ENCODE measurements at regions not wholly inside any gene's neighbourhood (a gene's known extent, or its start where the extent isn't known, plus 50 kb on each side); places are given as distances from the start of the nearest gene placed in this dataset.

DNA sequence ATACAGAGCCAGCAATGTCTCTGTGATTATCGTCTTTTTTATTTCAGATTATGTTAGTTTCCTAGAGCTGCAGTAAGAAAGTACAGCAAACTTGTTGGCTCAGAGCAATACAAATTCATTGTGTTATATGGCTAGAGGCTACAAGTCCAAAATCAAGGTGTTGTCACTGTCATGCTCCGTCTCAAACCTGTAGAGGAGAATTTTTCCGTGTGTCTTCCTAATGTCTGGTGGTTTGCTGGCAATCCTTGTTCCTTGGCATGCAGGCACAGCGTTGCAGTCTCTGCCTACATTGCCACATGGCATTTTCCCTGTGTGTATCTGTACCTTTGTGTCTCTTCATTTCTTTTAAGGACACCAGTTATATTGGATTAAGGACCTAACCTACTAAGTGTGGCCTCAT is 244.4 kb downstream of the LRRIQ3 start:
- H3K9me3 Mint-ChIP-seq: peaks cover 2% of the 10 kb centered on the region
- H3K27me3 Mint-ChIP-seq: no peaks in the 10 kb centered on the region
- no peak for DNase-seq
- H3K36me3 Mint-ChIP-seq: no peaks in the 10 kb centered on the region
- H3K27ac Mint-ChIP-seq: no peak overlapping the region
- H3K4me3 Mint-ChIP-seq: no peak overlapping the region
- H3K4me1 Mint-ChIP-seq: no peaks in the 10 kb centered on the region
- CTCF ChIA-PET: no interaction called here

DNA sequence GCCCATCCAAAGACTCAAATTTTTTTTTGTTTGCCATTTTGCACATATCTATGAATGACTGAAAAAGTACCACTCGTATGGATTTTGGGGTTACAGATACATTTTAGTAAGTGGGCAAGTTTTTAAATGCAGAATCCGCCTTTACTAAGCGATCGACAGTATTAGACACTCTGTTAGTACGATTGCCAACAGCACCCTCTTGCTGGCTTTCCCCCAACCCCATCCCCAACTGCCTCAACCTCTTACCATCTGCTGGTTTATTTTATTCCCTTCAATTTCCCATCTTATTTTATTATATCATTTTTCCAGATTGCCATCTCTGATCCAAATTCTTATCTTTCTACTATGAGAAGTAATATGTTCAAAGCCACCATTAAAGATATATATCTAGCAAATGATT is 244.8 kb downstream of the LRRIQ3 start:
- CTCF ChIA-PET: no interaction called here
- no peak overlapping the region for H3K27ac Mint-ChIP-seq
- H3K4me3 Mint-ChIP-seq: no peak overlapping the region
- no peaks in the 10 kb centered on the region for H3K27me3 Mint-ChIP-seq
- no peaks in the 10 kb centered on the region for H3K4me1 Mint-ChIP-seq
- peaks cover 2% of the 10 kb centered on the region for H3K9me3 Mint-ChIP-seq
- DNase-seq: no peak
- H3K36me3 Mint-ChIP-seq: no peaks in the 10 kb centered on the region

DNA sequence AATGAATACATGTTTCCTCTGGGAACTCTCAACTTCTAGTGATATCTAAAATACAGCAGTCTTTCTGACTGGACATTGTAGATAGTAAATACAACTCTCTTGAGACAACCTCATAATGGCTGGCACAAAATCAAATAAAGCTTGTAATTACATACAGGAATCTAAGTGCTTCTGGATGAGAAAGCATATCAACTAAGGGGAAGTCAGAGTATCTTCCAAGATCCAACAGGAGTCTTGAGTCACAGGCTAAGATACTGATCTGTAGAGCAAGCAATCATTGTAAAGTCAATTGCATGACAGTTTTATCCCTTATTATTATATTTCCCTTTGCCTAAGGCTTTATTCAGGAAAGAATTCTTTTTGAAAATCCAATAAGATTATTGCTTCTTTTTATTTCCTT is 249.9 kb downstream of the LRRIQ3 start:
- Mint-ChIP-seq H3K27me3 (no peaks in the 10 kb centered on the region), H3K27ac (no peak overlapping the region), H3K4me3 (no peak overlapping the region), H3K9me3 (no peaks in the 10 kb centered on the region), H3K36me3 (no peaks in the 10 kb centered on the region), H3K4me1 (no peaks in the 10 kb centered on the region)
- DNase-seq: no peak
- CTCF ChIA-PET: interaction anchor here (0.8 kb wide), 1 partner anchor 760 kb away, joined by 3 read pairs; no protein-coding TSS in a partner anchor

DNA sequence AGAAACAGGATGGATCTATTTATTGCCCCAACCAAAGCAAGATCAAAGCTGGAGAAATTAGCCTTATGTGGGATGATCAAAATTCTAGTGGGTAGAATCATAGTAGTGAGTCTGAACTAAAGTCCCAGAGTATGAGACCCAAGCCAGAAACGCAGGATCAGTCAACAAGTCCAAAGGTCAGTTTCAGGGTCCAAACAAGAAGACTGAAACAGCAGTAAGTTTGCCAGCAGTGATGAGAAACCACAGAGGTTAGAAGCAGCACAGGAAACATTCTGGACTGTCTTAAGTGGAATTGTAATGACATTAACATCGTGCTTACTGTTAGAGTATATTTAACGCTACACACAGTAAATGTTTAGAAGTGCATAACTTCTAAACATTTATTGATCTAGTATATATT is 251.0 kb downstream of the LRRIQ3 start:
- H3K27ac Mint-ChIP-seq: no peak overlapping the region
- CTCF ChIA-PET: no interaction called here
- H3K27me3 Mint-ChIP-seq: no peaks in the 10 kb centered on the region
- H3K4me1 Mint-ChIP-seq: no peaks in the 10 kb centered on the region
- no peaks in the 10 kb centered on the region for H3K9me3 Mint-ChIP-seq
- H3K36me3 Mint-ChIP-seq: no peaks in the 10 kb centered on the region
- no peak overlapping the region for H3K4me3 Mint-ChIP-seq
- DNase-seq: no peak

DNA sequence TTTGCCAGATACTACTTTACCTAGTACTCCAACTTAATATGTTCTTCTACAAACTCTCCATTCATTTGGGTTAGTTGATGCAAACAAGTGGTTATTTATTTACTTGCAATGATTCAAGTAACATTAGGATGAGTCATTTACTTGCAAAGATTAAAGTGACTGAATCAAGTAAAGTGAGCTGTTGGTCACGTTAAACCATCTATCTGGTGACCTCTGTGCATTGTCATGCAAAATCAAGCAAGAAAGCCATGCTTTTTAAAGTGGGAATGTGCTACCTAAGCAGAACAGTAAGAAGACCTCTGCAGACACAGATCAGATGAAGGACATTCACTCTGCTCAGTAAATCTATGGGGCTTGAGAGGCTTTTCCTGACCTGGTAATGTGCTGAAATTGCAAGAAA is 254.7 kb downstream of the LRRIQ3 start:
- H3K36me3 Mint-ChIP-seq: no peaks in the 10 kb centered on the region
- no peaks in the 10 kb centered on the region for H3K9me3 Mint-ChIP-seq
- H3K27me3 Mint-ChIP-seq: no peaks in the 10 kb centered on the region
- no peak for DNase-seq
- CTCF ChIA-PET: no interaction called here
- H3K4me3 Mint-ChIP-seq: no peak overlapping the region
- no peak overlapping the region for H3K27ac Mint-ChIP-seq
- H3K4me1 Mint-ChIP-seq: no peaks in the 10 kb centered on the region

DNA sequence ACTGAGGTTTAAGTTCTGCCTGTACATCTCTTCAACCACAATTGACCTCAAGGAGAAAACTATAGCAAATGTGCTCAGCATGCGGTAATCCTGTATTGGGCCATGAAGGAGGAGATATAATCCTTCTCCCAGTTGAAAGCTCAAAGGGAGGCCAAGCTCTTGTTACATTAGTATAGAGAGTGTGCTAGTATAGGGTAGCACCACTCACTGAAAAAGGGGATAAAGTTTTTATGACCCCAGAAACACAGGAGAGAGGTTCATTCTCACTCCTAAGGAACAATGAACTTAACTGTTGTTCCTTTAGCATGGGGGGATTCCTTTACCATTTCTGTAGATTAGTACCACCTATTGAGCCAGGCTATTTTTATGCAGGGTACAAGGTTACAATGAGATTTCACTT is 267.7 kb downstream of the LRRIQ3 start:
- no peaks in the 10 kb centered on the region for H3K9me3 Mint-ChIP-seq
- no peaks in the 10 kb centered on the region for H3K36me3 Mint-ChIP-seq
- no peaks in the 10 kb centered on the region for H3K4me1 Mint-ChIP-seq
- CTCF ChIA-PET: no interaction called here
- H3K27me3 Mint-ChIP-seq: no peaks in the 10 kb centered on the region
- H3K27ac Mint-ChIP-seq: no peak overlapping the region
- no peak overlapping the region for H3K4me3 Mint-ChIP-seq
- DNase-seq: no peak

DNA sequence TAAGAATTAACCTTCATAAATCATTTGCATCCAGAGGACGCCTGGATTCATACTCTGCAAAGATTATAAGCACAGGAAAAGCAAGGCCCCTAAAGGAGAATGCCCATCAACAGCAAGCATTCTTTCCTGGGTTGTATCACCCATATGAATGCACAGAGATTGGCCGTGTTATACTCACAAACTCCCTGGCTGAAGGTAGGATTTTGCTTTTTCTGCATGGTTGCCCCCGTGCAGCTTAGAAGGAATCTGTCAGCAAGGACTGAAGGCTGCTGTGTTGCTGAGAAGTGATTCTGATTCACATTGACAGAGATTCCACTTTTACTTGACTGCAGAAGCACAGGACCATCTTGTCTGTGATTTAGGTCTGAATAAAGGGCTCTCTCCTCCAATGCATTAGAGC is 283.0 kb downstream of the LRRIQ3 start:
- Mint-ChIP-seq H3K4me3 (no peak overlapping the region), H3K9me3 (peaks cover 15% of the 10 kb centered on the region), H3K27ac (no peak overlapping the region), H3K4me1 (no peaks in the 10 kb centered on the region), H3K36me3 (no peaks in the 10 kb centered on the region), H3K27me3 (no peaks in the 10 kb centered on the region)
- DNase-seq: no peak
- CTCF ChIA-PET: no interaction called here

DNA sequence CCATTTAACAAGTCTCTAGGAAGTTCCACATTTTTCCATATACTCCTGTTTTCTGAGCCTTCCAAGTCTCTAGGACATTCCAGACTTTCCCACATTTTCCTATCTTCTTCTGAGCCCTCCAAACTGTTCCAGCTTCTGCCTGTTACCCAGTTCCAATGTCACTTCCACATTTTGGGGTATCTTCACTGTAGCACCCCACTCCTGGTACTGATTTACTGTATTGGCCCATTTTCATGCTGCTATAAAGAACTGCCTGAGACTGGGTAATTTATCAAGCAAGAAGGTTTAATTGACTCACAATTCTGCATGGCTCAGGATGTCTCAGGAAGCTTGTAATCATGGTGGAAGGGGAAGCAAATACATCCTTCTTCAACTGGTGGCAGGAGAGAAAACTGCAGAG is 285.0 kb downstream of the LRRIQ3 start:
- Mint-ChIP-seq H3K36me3 (no peaks in the 10 kb centered on the region), H3K9me3 (peaks cover 15% of the 10 kb centered on the region), H3K4me3 (no peak overlapping the region), H3K27me3 (no peaks in the 10 kb centered on the region), H3K4me1 (no peaks in the 10 kb centered on the region), H3K27ac (no peak overlapping the region)
- CTCF ChIA-PET: no interaction called here
- no peak for DNase-seq

DNA sequence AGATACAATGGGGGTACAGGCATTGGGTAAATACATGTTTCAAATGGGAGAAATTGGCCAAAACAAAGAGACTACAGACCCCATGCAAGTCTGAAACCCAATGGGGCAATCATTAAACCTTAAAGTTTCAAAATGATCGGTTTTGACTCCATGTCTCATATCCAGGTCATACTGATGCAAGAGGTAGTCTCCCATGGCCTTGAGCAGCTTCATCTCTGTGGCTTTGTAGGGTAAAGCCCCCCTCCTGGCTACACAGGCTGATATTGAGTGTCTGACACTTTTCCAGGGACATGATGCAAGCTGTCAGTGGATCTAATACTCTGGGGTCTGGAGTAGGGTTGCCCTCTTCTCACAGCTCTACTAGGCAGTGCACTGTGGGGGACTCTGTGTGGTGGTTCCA is 286.1 kb downstream of the LRRIQ3 start:
- no peak overlapping the region for H3K4me3 Mint-ChIP-seq
- no peaks in the 10 kb centered on the region for H3K27me3 Mint-ChIP-seq
- CTCF ChIA-PET: no interaction called here
- H3K36me3 Mint-ChIP-seq: no peaks in the 10 kb centered on the region
- H3K9me3 Mint-ChIP-seq: peaks cover 15% of the 10 kb centered on the region
- no peak overlapping the region for H3K27ac Mint-ChIP-seq
- no peaks in the 10 kb centered on the region for H3K4me1 Mint-ChIP-seq
- no peak for DNase-seq

DNA sequence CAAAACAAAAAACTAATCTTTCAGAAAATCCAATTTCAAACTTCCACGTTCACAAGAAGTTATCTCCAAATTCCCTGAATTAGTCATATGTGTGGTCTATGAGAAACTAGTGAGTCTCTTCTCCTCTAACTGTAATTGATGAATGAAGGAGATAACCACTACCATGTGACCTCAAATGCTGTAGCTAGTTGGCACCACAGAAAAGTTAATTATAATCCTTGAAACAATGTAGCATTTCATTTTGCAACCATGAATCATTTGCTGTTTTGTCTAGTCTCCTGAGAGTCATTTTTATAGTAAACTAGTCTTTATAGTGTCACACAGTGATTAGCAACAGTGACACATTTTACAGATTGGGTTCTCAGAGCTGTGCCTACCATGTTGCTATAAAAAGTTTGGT is 287.5 kb downstream of the LRRIQ3 start:
- no peak for DNase-seq
- Mint-ChIP-seq H3K36me3 (no peaks in the 10 kb centered on the region), H3K4me3 (no peak overlapping the region), H3K27me3 (no peaks in the 10 kb centered on the region), H3K9me3 (peaks cover 12% of the 10 kb centered on the region), H3K4me1 (no peaks in the 10 kb centered on the region), H3K27ac (no peak overlapping the region)
- CTCF ChIA-PET: no interaction called here

DNA sequence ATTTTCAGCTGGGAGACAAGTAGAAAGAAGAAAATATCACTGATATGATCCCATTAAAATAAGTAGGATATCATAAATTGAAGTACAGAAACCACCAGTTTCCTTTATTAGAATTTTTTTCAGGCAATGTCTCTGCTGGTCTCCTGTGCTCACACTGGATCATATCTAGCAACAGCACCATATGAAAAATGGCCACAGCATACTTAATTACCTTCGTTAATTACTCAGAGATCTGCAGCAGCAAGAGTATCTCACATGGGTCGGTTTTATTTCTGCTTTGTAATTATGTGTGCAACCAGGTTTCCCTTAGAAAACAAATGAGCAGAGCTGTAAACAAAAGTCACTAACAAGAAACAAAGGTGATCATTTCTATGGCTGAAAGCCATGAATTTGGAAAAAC is 287.9 kb downstream of the LRRIQ3 start:
- no peak overlapping the region for H3K27ac Mint-ChIP-seq
- H3K27me3 Mint-ChIP-seq: no peaks in the 10 kb centered on the region
- no peak overlapping the region for H3K4me3 Mint-ChIP-seq
- DNase-seq: no peak
- no peaks in the 10 kb centered on the region for H3K4me1 Mint-ChIP-seq
- no peaks in the 10 kb centered on the region for H3K36me3 Mint-ChIP-seq
- CTCF ChIA-PET: no interaction called here
- H3K9me3 Mint-ChIP-seq: peaks cover 12% of the 10 kb centered on the region

DNA sequence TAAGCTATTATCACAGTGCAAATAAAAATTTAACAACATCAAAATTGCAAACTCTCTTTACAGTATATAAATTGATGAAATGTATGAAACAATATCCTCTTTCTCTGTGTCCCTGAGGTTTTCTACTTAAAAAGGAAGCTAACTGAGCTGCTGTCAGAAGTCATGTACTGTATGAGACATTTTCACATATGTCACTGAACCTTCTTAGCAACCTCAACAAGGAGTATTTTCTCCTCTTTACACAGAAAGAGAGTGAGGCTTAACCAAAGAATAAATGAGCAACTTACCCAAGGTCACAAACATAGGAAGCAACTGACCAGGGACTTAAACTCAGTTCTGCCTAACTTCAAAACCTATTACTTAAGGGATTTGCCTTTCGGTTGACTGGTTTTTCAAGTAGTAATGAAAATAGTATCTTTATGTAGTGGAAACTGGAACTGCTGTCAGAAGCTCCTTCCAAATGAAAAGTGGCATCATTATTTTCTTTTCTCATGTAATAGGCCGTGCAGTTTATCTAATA is 288.9 kb downstream of the LRRIQ3 start:
- Mint-ChIP-seq H3K36me3 (no peaks in the 10 kb centered on the region), H3K4me3 (no peak overlapping the region), H3K9me3 (peaks cover 12% of the 10 kb centered on the region), H3K27me3 (no peaks in the 10 kb centered on the region), H3K27ac (no peak overlapping the region), H3K4me1 (no peaks in the 10 kb centered on the region)
- CTCF ChIA-PET: no interaction called here
- DNase-seq: no peak

DNA sequence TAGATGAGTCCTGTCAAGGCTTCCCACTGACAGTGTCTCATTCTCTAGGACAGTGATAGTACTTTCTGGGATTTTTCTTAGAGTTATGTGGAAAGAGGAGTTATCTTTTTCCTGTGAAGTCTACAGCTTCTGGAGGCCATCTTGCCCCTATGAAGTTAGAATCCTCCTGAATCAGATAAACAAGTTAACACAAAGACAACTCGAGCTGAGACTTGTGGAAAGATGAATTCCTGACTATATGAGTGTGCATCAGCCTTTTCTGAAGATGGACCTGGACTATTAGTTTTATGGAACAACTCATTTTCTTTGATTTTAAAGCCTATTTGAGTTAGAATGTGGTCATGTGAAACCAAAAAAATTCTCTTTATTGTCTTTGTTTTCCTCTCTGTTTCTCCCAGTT is 290.9 kb downstream of the LRRIQ3 start:
- Mint-ChIP-seq H3K9me3 (no peaks in the 10 kb centered on the region), H3K27ac (no peak overlapping the region), H3K36me3 (no peaks in the 10 kb centered on the region), H3K27me3 (no peaks in the 10 kb centered on the region), H3K4me1 (no peaks in the 10 kb centered on the region), H3K4me3 (no peak overlapping the region)
- no peak for DNase-seq
- CTCF ChIA-PET: no interaction called here

DNA sequence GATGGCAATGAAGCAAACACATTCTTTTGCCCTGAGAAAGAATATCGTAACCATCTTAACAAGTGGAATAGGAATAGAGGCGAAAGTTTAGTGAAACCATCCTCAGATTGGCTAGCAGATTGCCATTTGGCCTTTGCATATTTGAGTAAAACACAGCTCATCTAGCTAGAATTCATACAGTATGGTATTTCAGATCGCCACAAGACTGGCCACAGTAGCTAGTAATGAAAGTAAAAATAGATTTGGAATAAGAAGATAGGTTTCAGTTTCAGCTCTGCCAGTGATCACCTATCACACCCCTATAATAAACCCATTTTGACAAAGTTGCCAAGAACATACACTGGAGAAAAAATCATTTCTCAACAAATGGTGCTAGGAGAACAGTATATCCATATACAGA is 294.9 kb downstream of the LRRIQ3 start:
- CTCF ChIA-PET: no interaction called here
- Mint-ChIP-seq H3K9me3 (no peaks in the 10 kb centered on the region), H3K4me3 (no peak overlapping the region), H3K36me3 (no peaks in the 10 kb centered on the region), H3K27ac (no peak overlapping the region), H3K27me3 (no peaks in the 10 kb centered on the region), H3K4me1 (no peaks in the 10 kb centered on the region)
- no peak for DNase-seq

DNA sequence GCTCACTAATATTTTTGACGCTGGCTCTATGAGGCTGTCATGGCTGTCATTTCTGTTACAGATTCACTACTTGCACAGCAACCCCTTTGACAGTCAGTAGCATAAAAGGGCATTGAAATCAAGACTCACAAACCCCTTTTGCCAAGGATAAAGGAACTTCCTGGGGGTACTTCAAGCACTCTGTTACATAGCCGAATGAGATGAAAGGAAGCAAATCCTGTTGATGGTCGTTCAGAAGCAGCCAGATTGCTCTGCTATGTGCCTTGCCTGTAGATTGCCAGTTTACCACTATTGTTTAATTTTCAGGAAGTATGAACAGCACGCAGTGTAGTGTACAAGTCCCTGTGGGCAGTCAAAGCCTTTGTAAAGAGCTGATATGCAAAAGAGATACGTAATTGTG is 296.2 kb downstream of the LRRIQ3 start:
- H3K4me1 Mint-ChIP-seq: no peaks in the 10 kb centered on the region
- no peaks in the 10 kb centered on the region for H3K36me3 Mint-ChIP-seq
- H3K27me3 Mint-ChIP-seq: no peaks in the 10 kb centered on the region
- no peak for DNase-seq
- H3K27ac Mint-ChIP-seq: no peak overlapping the region
- H3K4me3 Mint-ChIP-seq: no peak overlapping the region
- no peaks in the 10 kb centered on the region for H3K9me3 Mint-ChIP-seq
- CTCF ChIA-PET: interaction anchor here (0.6 kb wide), 1 partner anchor 18 kb away, joined by 4 read pairs; no protein-coding TSS in a partner anchor

DNA sequence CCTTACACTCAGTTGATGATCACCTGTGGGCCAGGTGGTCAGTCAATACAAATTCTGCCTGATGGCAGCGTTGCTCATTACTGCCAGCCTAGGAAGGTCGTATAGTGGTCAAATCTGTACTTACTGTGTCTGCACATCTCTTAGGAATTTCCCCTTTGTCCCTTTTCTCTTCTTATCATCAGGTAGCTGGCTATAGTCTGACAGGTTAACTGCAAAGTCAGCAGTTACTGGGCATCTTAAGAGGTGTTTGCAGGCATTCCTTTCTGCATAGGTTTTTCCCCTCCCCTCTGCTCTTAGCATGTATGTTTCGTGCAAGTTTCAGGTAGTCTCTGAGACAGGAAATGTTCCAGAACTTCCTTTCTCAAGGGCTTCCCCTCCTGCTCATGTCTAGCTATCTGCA is 298.7 kb downstream of the LRRIQ3 start:
- no peak for DNase-seq
- Mint-ChIP-seq H3K27ac (no peak overlapping the region), H3K4me3 (no peak overlapping the region), H3K9me3 (no peaks in the 10 kb centered on the region), H3K27me3 (no peaks in the 10 kb centered on the region), H3K4me1 (no peaks in the 10 kb centered on the region), H3K36me3 (no peaks in the 10 kb centered on the region)
- CTCF ChIA-PET: no interaction called here

All from activated naive CD4-positive, alpha-beta T cell treated with anti-CD3 and anti-CD28 coated beads, Interleukin-2, amount 10 ng/mL, durations not matched to agents 7 days and 5 days (primary cell).